ENCODE measurements at regions not wholly inside any gene's neighbourhood (a gene's known extent, or its start where the extent isn't known, plus 50 kb on each side); places are given as distances from the start of the nearest gene placed in this dataset.

GRCh38 chr2:201972621-201973255 is 60.9 kb upstream of the FZD7 start:
- TF ChIP-seq CTCF (IDR thresholded peaks at IDR 0.05) = no peak
- no peak for TF ChIP-seq POLR2A (IDR thresholded peaks at IDR 0.05)

Measured in Peyer's patch (tissue), 4 donors.